ENCODE measurements at regions not wholly inside any gene's neighbourhood (a gene's known extent, or its start where the extent isn't known, plus 50 kb on each side); places are given as distances from the start of the nearest gene placed in this dataset.

DNA sequence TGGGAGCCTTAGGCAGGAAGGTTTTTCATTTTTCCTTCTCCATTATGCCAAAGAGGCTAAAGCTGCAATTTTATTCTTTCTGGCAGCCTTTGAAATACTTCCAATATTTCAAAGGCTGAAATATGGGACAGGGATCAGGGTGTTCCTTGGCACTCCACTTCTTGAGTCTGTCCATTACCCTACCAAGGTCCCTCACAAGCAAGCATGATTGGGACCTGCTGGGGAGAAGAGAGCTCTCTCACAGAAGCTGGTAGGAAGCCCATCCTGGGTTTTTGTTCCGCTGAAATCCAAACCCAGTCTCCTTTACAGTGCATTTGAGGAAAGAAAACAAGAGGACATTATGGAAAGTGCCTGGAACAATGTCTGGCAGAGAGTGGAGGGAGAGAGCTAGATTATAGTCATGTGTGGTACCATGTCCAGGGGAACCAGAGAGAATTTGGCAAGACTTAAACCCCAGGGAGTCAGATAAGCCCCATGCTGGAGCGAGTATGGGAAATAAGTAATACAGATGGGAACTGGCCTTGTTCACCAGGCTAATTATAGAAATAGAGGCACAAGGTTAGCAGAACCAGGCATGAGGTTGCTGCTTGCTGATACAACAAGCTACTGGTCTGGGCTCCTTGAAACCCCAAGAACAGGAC, 104.7 kb downstream of the LSM5 start:
- TF ChIP-seq CTCF (conservative IDR thresholded peaks at IDR 0.05; ENCODE audit: low read depth, low read length) (no peak), EZH2 (IDR thresholded peaks at IDR 0.05; ENCODE audit: low read length, unreplicated experiment) (no peak), EZH2phosphoT487 (IDR thresholded peaks at IDR 0.05; ENCODE audit: borderline replicate concordance, low read length) (no peak)

Measured in PC-3 (cell line).